Sciatic nerve (tissue), 2 donors: ENCODE measurements at regions not wholly inside any gene's neighbourhood (a gene's known extent, or its start where the extent isn't known, plus 50 kb on each side); places are given as distances from the start of the nearest gene placed in this dataset.
"Not testable (repeated sequence)": the region's sequence is repeated elsewhere in the genome, so short reads cannot be mapped to it uniquely, and the experiment has no call there.

Experiments
- ATAC-seq: fragments of 200-7000 bp; cut with Tn5 transposase; one replicate; pipeline ENCODE4 v1.9.1; 2020; ENCODE audit warnings: mild to moderate bottlenecking, moderate library complexity
- DNase-seq: peaks from one replicate; pipeline ENCODE4 v3.0.0-alpha.2; 2020; ENCODE audit warnings: low spot score
- intact Hi-C: fragments of 100-400 bp; cut with DNase I; formaldehyde crosslinking; loops from one replicate; pipeline ENCODE4 v1.14.2; 2022
- donor health status: DM: no; HTN: no; CAD: no.
- donor health status: DM: no; HTN: no; CAD: no.

DNA sequence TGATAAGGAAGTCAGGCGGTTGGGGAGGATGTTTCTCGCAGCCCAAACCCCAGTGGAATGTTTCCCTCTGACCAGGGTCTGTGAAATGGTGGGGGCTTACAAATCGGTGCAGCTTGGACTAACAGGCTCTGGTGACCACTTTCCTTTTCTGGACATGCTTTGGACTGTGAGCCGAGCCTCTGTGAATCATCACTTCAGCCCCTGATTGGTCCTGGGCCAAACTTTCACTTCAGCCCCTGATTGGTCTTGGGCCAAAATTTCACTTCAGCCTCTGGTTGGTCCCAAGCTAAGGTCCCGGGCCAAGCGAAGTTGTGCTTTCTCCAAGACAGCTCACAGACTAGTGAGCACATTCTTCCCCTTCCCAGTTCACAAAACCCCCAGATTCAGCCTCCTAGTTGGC, 223.7 kb upstream of the ANKRD20A1 start:
- DNase-seq, intact Hi-C loops, ATAC-seq: not testable (repeated sequence)

DNA sequence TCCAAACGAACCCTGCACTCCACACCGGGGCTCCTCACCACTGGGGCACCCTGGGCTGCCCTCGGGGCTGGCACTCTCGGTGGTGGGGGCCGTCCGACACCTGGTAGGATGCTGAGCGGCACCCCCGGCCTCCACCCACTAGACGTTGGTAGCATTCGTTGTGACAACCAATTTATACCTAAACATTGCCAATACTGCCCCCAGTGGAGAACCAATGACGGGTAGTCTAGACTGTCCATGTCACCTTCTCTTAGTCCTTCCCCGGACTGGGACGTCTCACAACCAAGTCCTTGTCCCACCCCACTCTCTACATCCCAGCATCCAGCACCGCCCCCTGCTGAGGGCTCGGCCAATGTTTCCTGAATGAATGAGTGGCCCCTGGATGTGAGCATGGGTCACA, 246.8 kb upstream of the ANKRD20A1 start:
- peak; percentile 39 for ATAC-seq

DNA sequence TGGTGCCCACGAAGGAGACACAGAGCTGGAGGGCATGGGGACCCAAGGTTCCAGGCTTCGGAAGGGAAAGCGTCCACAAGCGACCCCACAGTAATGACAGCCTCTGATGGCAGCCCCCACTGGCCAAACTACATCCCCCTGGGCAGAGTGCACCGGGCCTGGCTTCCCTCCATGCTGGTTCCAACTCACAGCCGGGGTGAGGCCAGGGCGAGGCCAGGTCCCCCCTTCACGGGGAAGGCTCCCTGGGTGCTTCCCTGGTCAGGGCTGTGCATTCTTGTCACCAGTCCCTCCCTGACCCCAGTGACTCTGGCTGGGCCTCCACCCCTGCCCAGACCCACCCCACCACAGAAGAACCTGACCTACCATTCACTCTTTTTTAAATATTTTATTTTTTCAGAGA, 248.9 kb upstream of the ANKRD20A1 start:
- not testable (repeated sequence) for DNase-seq

More for the DNA sequence above, 246.8 kb upstream of the ANKRD20A1 start:
- DNase-seq, intact Hi-C loops: not testable (repeated sequence)

DNA sequence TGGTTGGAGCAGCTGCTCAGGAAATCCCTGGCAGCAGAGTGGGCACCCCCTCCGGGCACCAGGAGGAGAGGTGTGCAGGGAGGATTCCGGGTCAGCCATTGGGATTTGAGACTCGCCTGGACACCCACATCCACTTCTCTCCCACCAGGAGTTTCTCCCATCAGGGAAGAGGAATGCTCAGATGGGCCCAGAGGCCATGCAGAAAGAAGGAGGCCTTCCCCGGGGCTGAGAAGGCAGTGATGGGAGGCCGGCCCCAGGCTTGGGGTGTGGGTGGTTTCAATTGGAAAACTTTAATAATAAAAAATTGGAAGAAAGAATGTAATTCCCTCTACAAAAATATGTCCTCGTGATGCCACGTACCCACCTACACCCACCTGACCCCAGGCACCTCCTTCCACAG, 249.3 kb upstream of the ANKRD20A1 start:
- DNase-seq, ATAC-seq, intact Hi-C loops: not testable (repeated sequence)

More for the DNA sequence above, 248.9 kb upstream of the ANKRD20A1 start:
- intact Hi-C loops, ATAC-seq: not testable (repeated sequence)

DNA sequence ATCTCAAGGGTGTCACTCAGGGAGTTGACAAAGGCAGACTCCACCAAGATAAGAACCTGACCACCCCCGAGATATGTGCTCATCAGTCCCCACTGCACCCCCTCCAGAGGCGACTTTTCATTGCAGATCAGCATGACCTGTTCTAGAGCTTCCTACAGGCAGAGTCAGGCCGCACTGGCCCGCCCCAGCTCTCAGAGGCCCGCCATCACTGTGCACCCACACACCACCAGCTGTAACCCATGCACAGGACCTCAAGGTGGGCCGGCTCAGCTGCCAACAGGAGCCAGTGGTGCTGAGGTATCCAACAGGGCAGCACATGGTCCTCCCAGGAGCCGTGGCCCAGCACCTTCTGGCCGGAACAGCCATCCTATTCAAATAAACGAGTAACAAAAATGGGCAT, 253.6 kb upstream of the ANKRD20A1 start:
- ATAC-seq, DNase-seq, intact Hi-C loops: not testable (repeated sequence)

DNA sequence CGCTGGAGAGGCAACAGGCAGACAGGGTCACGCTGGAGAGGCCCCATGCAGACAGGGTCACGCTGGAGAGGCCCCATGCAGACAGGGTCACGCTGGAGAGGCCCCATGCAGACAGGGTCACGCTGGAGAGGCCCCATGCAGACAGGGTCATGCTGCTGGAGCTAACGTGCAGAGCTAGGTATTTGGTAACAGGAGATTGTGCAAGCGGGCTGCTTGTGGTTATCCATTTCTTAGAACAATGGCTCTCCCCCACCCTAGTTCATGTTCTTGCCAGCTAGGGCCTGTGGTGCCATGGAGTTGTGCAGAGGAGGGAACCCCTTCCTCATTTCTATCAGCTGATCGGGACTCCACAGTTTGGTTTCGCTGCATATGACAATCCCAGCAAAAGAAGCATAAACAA, 255.1 kb upstream of the ANKRD20A1 start:
- ATAC-seq, DNase-seq, intact Hi-C loops: not testable (repeated sequence)

DNA sequence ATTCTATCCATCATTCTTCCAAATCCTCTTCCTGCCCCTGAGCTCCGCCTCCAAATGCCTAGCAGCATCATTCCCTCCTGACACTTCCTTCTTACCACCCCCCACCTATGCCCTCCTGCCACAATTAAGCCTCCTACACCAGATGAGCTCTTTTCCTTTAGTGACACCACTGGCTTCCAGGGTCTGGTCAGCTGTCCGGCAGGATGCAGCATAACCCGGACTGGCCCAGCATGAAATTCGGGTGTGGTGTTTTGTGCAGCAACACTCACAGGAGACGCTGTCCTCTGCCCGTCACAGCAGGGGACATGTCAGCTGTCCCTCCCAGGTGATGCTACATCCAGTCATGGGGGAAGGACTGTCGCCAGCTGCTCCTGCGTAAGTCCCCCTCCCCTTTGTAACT, 266.3 kb upstream of the ANKRD20A1 start:
- DNase-seq, ATAC-seq, intact Hi-C loops: not testable (repeated sequence)

DNA sequence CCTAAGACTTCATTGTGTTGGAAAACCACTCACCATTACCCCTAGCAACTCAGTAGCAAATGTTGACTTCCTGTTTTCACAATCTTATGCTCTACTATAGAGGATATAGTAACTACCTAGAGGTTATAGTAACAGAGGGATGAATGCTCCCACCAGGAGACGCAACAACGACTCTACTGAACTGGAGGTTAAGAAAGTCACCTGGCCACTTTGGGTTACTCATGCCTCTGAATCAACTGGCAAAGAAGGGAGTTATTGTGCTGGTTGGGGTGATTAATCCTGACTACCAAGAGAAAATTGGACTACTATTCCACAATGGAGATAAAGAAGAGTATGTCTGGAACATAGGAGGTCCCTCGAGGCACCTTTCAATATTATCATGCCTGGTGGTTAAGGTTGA, 302.9 kb upstream of the ANKRD20A1 start:
- ATAC-seq, intact Hi-C loops, DNase-seq: not testable (repeated sequence)

DNA sequence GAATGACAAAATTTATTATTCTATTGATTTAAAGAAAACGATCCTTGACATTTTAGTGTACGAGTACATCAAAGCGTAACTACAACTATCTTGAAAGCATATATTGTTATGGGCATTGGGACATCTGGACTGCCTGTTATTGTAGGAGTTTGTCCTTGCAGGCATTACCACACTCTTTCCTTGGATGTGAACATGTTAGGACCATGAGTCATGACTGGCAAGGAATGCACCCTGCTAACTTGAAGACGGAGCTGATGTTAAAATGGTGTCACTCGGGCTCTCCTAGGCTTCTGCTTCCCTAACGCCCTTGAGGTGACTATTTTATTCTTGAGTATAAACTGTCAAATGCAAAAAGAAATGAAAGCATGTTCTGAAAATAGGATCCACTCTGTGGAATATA, 308.7 kb upstream of the ANKRD20A1 start:
- ATAC-seq, intact Hi-C loops: not testable (repeated sequence)

DNA sequence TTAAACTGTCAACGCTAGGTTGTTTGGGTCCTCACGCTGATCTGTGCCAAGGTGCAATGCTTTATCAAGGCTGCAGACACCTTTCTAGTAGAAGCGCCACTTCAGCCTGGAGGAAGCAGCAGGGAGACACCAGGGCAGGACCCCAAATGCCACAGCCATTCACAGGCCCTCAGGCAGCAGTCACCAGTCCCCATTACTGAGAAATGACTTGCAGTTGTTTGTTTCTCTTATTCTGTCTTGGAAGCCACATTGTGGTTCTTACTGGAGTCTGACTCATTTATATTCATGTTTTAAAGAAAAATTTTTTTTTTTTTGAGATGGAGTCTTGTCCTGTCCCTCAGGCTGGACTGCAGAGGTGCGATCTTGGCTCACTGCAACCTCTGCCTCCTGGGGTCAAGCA, 328.9 kb upstream of the ANKRD20A1 start:
- DNase-seq, ATAC-seq, intact Hi-C loops: not testable (repeated sequence)

More for the DNA sequence above, 308.7 kb upstream of the ANKRD20A1 start:
- not testable (repeated sequence) for DNase-seq

DNA sequence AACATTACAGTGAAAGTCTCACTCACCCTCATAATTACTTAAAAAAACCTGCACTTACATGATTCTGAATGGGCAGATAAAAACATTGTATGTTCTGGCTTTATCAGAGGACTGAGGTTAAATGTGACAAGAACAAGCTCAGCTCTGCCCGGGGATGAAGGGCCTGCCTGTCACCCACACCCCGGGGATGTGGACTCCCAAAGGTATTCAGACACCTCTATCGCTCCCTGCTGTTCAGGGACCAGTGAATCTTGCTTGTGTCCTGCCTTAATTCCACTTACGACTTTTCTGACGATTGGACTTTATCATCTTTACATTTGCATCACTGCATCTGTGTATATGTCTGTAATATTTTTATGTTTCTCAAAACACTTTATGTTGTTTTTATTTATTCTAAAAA, 341.8 kb upstream of the ANKRD20A1 start:
- ATAC-seq, intact Hi-C loops, DNase-seq: not testable (repeated sequence)

DNA sequence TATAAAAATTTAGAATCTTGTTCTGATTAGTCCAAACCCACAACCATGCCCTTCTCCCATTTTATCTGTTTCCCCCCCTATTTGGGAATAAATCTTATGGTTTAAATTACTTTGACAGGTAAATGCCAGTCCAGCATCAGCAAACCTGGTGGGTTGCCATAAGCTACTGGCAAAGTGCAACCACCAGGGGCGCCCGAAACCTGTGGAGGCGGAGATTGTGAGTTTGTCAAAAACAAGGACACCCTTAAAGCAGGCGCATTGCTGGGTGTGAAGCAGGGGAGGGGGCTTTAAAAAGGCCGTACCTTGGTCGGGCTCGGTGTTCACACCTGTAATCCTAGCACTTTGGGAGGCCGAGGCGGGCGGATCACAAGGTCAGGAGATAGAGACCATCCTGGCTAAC, 344.1 kb upstream of the ANKRD20A1 start:
- ATAC-seq, DNase-seq, intact Hi-C loops: not testable (repeated sequence)

DNA sequence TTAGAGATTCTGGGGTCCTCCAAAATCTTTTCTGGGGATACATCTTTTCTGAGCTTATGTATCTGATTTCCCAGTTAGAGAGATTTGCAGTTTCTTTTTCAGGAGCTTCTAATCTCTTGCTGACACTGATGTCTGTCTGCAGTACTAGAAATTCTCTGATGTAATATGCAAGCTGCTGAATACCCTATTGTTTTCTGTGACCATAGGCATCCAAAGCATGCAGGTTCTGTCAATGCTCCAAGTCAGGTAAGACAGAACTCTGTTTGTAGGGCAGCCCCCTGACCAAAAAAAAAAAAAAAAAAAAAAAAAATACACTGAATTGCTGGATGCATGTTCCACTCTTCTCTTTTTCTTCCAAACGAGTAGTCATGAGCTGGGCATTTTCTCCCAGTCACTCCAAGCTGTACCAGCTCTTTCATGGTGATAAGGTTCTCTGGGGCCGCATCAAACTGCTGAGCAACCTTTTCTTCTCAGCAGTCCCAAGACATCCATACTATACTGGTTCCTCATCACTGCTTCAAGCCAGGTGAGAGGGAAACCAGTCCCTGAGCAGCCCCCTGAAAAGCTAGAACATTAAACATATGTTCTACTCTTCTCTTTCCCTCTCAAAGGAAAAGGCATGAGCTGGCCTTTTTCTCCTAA, 354.9 kb upstream of the ANKRD20A1 start:
- ATAC-seq, DNase-seq, intact Hi-C loops: not testable (repeated sequence)

DNA sequence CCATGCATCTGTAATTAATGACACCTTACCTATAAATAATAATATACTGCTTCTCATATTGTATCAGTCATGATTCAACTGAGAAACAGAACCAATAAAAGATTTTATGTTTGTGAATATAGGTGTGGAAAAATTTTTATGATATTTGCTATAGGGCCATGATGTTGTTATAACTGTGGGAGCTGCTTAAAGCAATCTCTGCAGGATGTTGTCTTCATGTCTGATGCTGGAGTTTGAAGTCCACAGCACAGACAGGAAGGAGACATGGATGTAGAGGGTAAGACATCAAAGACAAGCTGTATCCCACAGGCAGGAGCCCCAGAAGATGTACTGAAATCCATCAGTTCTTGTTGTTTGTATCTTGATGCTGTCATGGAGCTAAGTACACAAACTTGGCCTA, 366.7 kb upstream of the ANKRD20A1 start:
- intact Hi-C loops, ATAC-seq, DNase-seq: not testable (repeated sequence)

DNA sequence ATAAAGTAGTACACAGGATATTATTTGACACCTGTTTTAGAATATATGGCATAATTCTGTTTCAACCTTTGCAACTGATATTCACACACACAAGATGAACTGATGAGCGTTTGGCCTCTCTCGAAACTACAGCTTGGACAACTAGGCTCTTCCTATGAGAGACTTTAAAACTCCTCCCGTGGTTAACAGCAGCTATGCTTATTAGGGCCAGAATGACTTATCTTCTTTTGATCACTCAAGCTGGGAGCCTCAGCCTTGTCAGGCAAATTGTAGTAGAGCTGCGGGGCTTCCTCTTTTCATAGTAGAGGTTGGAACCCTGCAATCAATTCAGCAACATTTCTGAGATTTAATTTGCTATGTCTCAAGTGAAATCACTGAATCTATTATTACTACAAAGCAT, 381.3 kb upstream of the ANKRD20A1 start:
- ATAC-seq, DNase-seq, intact Hi-C loops: not testable (repeated sequence)

DNA sequence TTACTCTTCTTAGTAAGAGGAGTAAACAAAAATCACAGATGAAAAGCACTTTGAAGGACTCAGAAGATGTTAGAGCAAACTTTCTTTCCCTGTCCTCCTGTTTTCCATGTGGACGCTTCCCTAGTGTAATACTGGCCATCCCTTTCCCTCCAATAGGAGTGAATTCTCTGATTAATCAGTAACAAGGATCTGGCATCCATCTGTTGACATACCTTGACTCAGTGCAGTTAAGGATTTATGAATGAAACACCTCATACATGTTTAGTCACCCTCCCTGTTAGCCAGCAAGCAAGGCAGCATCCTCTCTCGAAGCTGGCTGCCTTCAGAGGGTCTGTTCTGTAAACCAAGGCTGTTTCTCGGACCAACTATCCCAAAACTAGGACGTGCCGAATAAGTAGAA, 388.0 kb upstream of the ANKRD20A1 start:
- DNase-seq, intact Hi-C loops, ATAC-seq: not testable (repeated sequence)

DNA sequence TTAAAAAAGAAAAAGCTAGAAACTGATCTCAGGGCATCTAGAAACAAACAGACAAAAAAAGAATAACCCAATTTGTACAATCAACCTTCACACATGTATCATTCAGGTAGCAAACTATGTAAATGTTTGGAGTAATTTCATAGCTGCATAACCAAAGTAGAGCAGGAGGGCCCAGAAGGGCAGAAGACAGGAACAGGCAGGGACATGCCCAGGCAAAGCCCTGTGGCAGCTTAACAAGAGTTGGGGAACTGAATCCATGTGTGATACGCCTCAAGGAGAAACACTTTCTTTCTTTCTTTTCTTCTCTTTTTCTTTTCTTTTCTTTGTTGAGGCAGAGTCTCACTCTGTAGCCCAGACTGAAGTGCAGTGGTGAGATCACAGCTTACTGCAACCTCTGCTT, 390.4 kb upstream of the ANKRD20A1 start:
- DNase-seq, ATAC-seq, intact Hi-C loops: not testable (repeated sequence)

DNA sequence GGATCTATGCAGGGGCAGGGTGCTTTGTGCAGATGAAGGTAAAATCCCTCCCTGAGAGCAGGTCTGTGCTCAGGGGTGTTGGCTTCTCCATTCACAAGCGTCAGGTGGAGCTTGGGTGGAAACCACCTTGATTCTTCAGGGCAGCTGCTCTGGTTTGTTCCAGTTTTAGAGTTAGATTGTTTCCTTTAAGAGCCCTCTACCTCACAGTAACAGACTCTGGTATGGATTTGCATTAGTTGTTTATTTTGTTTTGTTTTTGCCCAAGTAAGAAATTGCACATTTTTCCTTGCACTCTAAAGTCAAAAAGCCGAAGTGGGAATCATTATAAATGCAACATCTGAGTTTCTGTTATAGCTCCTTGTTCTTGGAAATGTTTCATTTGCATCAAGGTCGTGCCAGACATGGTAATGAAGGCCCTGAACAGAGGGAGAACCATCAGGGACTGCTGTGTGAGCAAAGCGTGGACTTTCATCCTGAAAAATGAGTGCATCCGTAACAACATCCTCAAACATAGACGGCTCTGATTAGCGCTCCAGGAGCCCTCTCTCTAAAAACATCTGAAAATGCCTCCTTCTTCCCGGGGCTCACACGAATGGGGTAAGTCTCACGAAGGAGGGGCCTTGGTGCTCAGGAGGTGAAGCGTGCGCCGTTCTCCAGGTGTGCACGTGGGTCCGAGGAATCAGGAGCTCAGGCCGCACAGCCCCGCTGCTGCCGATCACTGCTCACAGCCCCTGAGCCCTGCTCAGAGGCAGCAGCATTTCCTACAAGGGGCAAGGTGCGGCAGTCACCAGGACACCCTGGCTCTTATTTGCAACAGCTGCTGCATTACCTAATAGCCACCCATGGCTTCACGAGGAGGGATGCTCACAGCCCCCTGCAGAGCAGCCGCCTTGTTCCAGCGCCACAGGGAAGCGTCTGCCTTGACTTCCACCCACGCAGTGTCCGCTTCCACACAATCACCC, 396.7 kb upstream of the ANKRD20A1 start:
- ATAC-seq, intact Hi-C loops, DNase-seq: not testable (repeated sequence)

DNA sequence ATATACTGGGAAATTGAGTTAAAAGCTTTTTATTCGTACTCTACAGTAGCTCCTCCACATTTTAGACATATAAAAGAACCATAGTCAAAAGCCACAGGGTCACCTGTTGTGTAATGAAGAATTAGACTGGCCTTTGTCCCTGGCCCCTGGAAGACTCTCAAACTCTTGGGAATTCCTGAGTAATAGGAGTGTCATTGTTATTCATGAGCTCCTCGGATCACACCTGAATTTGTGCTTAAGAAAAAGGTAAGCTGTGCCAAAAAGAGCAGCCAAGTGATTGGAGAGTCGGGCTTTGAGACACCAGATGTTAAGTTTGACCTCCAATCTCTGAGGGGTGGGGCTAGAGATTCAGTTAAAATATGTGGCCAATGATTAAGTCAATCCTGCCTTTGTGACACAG, 405.8 kb upstream of the ANKRD20A1 start:
- intact Hi-C loops, DNase-seq, ATAC-seq: not testable (repeated sequence)
